ENCODE measurements at regions not wholly inside any gene's neighbourhood (a gene's known extent, or its start where the extent isn't known, plus 50 kb on each side); places are given as distances from the start of the nearest gene placed in this dataset.

- Histone ChIP-seq H3K9ac (ENCODE audit: low read length) (no peak overlapping the region), H3K27me3 (ENCODE audit: control insufficient read depth, insufficient read depth, low read length) (peaks cover 2% of the 10 kb centered on the region), H3K36me3 (ENCODE audit: control insufficient read depth, insufficient read depth, low read length) (no peaks in the 10 kb centered on the region), H3K4me3 (ENCODE audit: low read length) (no peak overlapping the region), H3K4me1 (ENCODE audit: control insufficient read depth, insufficient read depth, low read length) (no peaks in the 10 kb centered on the region), H3K27ac (ENCODE audit: low read depth, low read length) (no peak overlapping the region)
Measured at GRCh38 chr11:70614034-70614681, 215.8 kb downstream of the CTTN start.

- H3K27ac ChIP-seq (ENCODE audit: low read depth, low read length), result no peak overlapping the region
- H3K4me1 ChIP-seq (ENCODE audit: control insufficient read depth, insufficient read depth, low read length), result no peaks in the 10 kb centered on the region
- no peak overlapping the region for H3K4me3 ChIP-seq (ENCODE audit: low read length)
- H3K9ac ChIP-seq (ENCODE audit: low read length), result no peak overlapping the region
- no peaks in the 10 kb centered on the region for H3K36me3 ChIP-seq (ENCODE audit: control insufficient read depth, insufficient read depth, low read length)
- H3K27me3 ChIP-seq (ENCODE audit: control insufficient read depth, insufficient read depth, low read length), result peaks cover 2% of the 10 kb centered on the region
Measured at GRCh38 chr11:70615036-70615875, 216.9 kb downstream of the CTTN start.

- no peaks in the 10 kb centered on the region for H3K4me1 ChIP-seq (ENCODE audit: control insufficient read depth, insufficient read depth, low read length)
- H3K36me3 ChIP-seq (ENCODE audit: control insufficient read depth, insufficient read depth, low read length), result no peaks in the 10 kb centered on the region
- no peak overlapping the region for H3K4me3 ChIP-seq (ENCODE audit: low read length)
- no peak overlapping the region for H3K27ac ChIP-seq (ENCODE audit: low read depth, low read length)
- H3K27me3 ChIP-seq (ENCODE audit: control insufficient read depth, insufficient read depth, low read length), result peaks cover 2% of the 10 kb centered on the region
- H3K9ac ChIP-seq (ENCODE audit: low read length), result no peak overlapping the region
Measured at GRCh38 chr11:70616317-70616716, 218.0 kb downstream of the CTTN start.

- Histone ChIP-seq H3K27me3 (ENCODE audit: control insufficient read depth, insufficient read depth, low read length) (peaks cover 2% of the 10 kb centered on the region), H3K9ac (ENCODE audit: low read length) (no peak overlapping the region), H3K27ac (ENCODE audit: low read depth, low read length) (no peak overlapping the region)
Measured at GRCh38 chr11:70616938-70617654, 218.8 kb downstream of the CTTN start.

GRCh38 chr11:70618431-70619101 lies 220.2 kb downstream of the CTTN start:
- Histone ChIP-seq H3K36me3 (ENCODE audit: control insufficient read depth, insufficient read depth, low read length) (no peaks in the 10 kb centered on the region), H3K27ac (ENCODE audit: low read depth, low read length) (no peak overlapping the region), H3K27me3 (ENCODE audit: control insufficient read depth, insufficient read depth, low read length) (peaks cover 2% of the 10 kb centered on the region), H3K4me3 (ENCODE audit: low read length) (no peak overlapping the region), H3K4me1 (ENCODE audit: control insufficient read depth, insufficient read depth, low read length) (no peaks in the 10 kb centered on the region), H3K9ac (ENCODE audit: low read length) (no peak overlapping the region)

More at GRCh38 chr11:70616938-70617654, 218.8 kb downstream of the CTTN start:
- no peak overlapping the region for H3K4me3 ChIP-seq (ENCODE audit: low read length)
- no peaks in the 10 kb centered on the region for H3K4me1 ChIP-seq (ENCODE audit: control insufficient read depth, insufficient read depth, low read length)
- no peaks in the 10 kb centered on the region for H3K36me3 ChIP-seq (ENCODE audit: control insufficient read depth, insufficient read depth, low read length)

GRCh38 chr11:70619591-70619990 lies 221.3 kb downstream of the CTTN start:
- H3K27me3 ChIP-seq (ENCODE audit: control insufficient read depth, insufficient read depth, low read length), result peaks cover 2% of the 10 kb centered on the region
- no peaks in the 10 kb centered on the region for H3K4me1 ChIP-seq (ENCODE audit: control insufficient read depth, insufficient read depth, low read length)
- no peak overlapping the region for H3K9ac ChIP-seq (ENCODE audit: low read length)
- H3K27ac ChIP-seq (ENCODE audit: low read depth, low read length), result no peak overlapping the region
- H3K36me3 ChIP-seq (ENCODE audit: control insufficient read depth, insufficient read depth, low read length), result no peaks in the 10 kb centered on the region
- no peak overlapping the region for H3K4me3 ChIP-seq (ENCODE audit: low read length)

GRCh38 chr11:70620510-70621184 lies 222.3 kb downstream of the CTTN start:
- no peak overlapping the region for H3K4me3 ChIP-seq (ENCODE audit: low read length)
- H3K36me3 ChIP-seq (ENCODE audit: control insufficient read depth, insufficient read depth, low read length), result no peaks in the 10 kb centered on the region
- no peak overlapping the region for H3K27ac ChIP-seq (ENCODE audit: low read depth, low read length)
- no peaks in the 10 kb centered on the region for H3K4me1 ChIP-seq (ENCODE audit: control insufficient read depth, insufficient read depth, low read length)
- peaks cover 2% of the 10 kb centered on the region for H3K27me3 ChIP-seq (ENCODE audit: control insufficient read depth, insufficient read depth, low read length)
- no peak overlapping the region for H3K9ac ChIP-seq (ENCODE audit: low read length)

GRCh38 chr11:70621241-70621640 lies 222.9 kb downstream of the CTTN start:
- no peak overlapping the region for H3K9ac ChIP-seq (ENCODE audit: low read length)
- no peak overlapping the region for H3K27ac ChIP-seq (ENCODE audit: low read depth, low read length)
- H3K27me3 ChIP-seq (ENCODE audit: control insufficient read depth, insufficient read depth, low read length), result peaks cover 1% of the 10 kb centered on the region
- H3K36me3 ChIP-seq (ENCODE audit: control insufficient read depth, insufficient read depth, low read length), result no peaks in the 10 kb centered on the region
- H3K4me1 ChIP-seq (ENCODE audit: control insufficient read depth, insufficient read depth, low read length), result no peaks in the 10 kb centered on the region
- H3K4me3 ChIP-seq (ENCODE audit: low read length), result no peak overlapping the region

GRCh38 chr11:70622091-70622490 lies 223.8 kb downstream of the CTTN start:
- Histone ChIP-seq H3K27me3 (ENCODE audit: control insufficient read depth, insufficient read depth, low read length) (no peaks in the 10 kb centered on the region), H3K4me3 (ENCODE audit: low read length) (no peak overlapping the region), H3K27ac (ENCODE audit: low read depth, low read length) (no peak overlapping the region), H3K36me3 (ENCODE audit: control insufficient read depth, insufficient read depth, low read length) (no peaks in the 10 kb centered on the region), H3K9ac (ENCODE audit: low read length) (no peak overlapping the region), H3K4me1 (ENCODE audit: control insufficient read depth, insufficient read depth, low read length) (no peaks in the 10 kb centered on the region)

- Histone ChIP-seq H3K4me3 (ENCODE audit: low read length) (no peak overlapping the region), H3K27ac (ENCODE audit: low read depth, low read length) (no peak overlapping the region), H3K4me1 (ENCODE audit: control insufficient read depth, insufficient read depth, low read length) (no peaks in the 10 kb centered on the region), H3K27me3 (ENCODE audit: control insufficient read depth, insufficient read depth, low read length) (no peaks in the 10 kb centered on the region), H3K36me3 (ENCODE audit: control insufficient read depth, insufficient read depth, low read length) (no peaks in the 10 kb centered on the region), H3K9ac (ENCODE audit: low read length) (no peak overlapping the region)
Measured at GRCh38 chr11:70623906-70624597, 225.7 kb downstream of the CTTN start.

GRCh38 chr11:70624598-70624993 lies 226.3 kb downstream of the CTTN start:
- H3K4me3 ChIP-seq (ENCODE audit: low read length), result no peak overlapping the region
- H3K9ac ChIP-seq (ENCODE audit: low read length), result no peak overlapping the region
- no peaks in the 10 kb centered on the region for H3K4me1 ChIP-seq (ENCODE audit: control insufficient read depth, insufficient read depth, low read length)
- H3K27me3 ChIP-seq (ENCODE audit: control insufficient read depth, insufficient read depth, low read length), result no peaks in the 10 kb centered on the region
- H3K36me3 ChIP-seq (ENCODE audit: control insufficient read depth, insufficient read depth, low read length), result no peaks in the 10 kb centered on the region
- no peak overlapping the region for H3K27ac ChIP-seq (ENCODE audit: low read depth, low read length)

Measured in rectal smooth muscle tissue (tissue), 1 donor.